ENCODE measurements at regions not wholly inside any gene's neighbourhood (a gene's known extent, or its start where the extent isn't known, plus 50 kb on each side); places are given as distances from the start of the nearest gene placed in this dataset.

- no peak overlapping the region for H3K4me3 ChIP-seq
- no peaks in the 10 kb centered on the region for H3K9me3 ChIP-seq
- H3K4me1 ChIP-seq (ENCODE audit: low read depth): no peaks in the 10 kb centered on the region
- DNase-seq (no peak), ATAC-seq (no peak)
- intact Hi-C loops (cut with DNase I, micrococcal nuclease): no loop called here
- TF ChIP-seq CTCF (IDR thresholded peaks at IDR 0.05): no peak
- no peaks in the 10 kb centered on the region for H3K36me3 ChIP-seq (ENCODE audit: low read depth)
Measured at GRCh38 chr22:26985206-26985605, 327.8 kb downstream of the MIAT start.

GRCh38 chr22:26985931-26986782 lies 328.8 kb downstream of the MIAT start:
- Histone ChIP-seq H3K4me3 (no peak overlapping the region), H3K9me3 (no peaks in the 10 kb centered on the region), H3K4me1 (ENCODE audit: low read depth) (no peaks in the 10 kb centered on the region), H3K36me3 (ENCODE audit: low read depth) (no peaks in the 10 kb centered on the region)
- TF ChIP-seq CTCF (IDR thresholded peaks at IDR 0.05): no peak
- intact Hi-C loops (cut with DNase I, micrococcal nuclease): no loop called here
- DNase-seq (no peak), ATAC-seq (no peak)

GRCh38 chr22:26986884-26987283 lies 329.5 kb downstream of the MIAT start:
- Histone ChIP-seq H3K9me3 (no peaks in the 10 kb centered on the region), H3K4me3 (no peak overlapping the region), H3K4me1 (ENCODE audit: low read depth) (no peaks in the 10 kb centered on the region), H3K36me3 (ENCODE audit: low read depth) (no peaks in the 10 kb centered on the region)
- DNase-seq (no peak), ATAC-seq (no peak)
- TF ChIP-seq CTCF (IDR thresholded peaks at IDR 0.05): no peak
- intact Hi-C loops (cut with DNase I, micrococcal nuclease): no loop called here

GRCh38 chr22:26990503-26991189 lies 333.3 kb downstream of the MIAT start:
- no peak for DNase-seq
- intact Hi-C loops (cut with DNase I, micrococcal nuclease): no loop called here
- no peak for ATAC-seq
- H3K36me3 ChIP-seq (ENCODE audit: low read depth): no peaks in the 10 kb centered on the region
- no peak for TF ChIP-seq CTCF (IDR thresholded peaks at IDR 0.05)
- no peaks in the 10 kb centered on the region for H3K9me3 ChIP-seq
- H3K4me1 ChIP-seq (ENCODE audit: low read depth): no peaks in the 10 kb centered on the region
- no peak overlapping the region for H3K4me3 ChIP-seq

- intact Hi-C loops (cut with DNase I, micrococcal nuclease): no loop called here
- TF ChIP-seq CTCF (IDR thresholded peaks at IDR 0.05): no peak
- H3K9me3 ChIP-seq: no peaks in the 10 kb centered on the region
- H3K4me1 ChIP-seq (ENCODE audit: low read depth): no peaks in the 10 kb centered on the region
- no peak for DNase-seq
- H3K36me3 ChIP-seq (ENCODE audit: low read depth): no peaks in the 10 kb centered on the region
- H3K4me3 ChIP-seq: no peak overlapping the region
- ATAC-seq: no peak
Measured at GRCh38 chr22:26992556-26992955, 335.2 kb downstream of the MIAT start.
